22Rv1 (cell line): ENCODE measurements at regions not wholly inside any gene's neighbourhood (a gene's known extent, or its start where the extent isn't known, plus 50 kb on each side); places are given as distances from the start of the nearest gene placed in this dataset.

Experiments
- CTCF ChIP-seq: fragments of 450-650 bp; IDR thresholded peaks from 2 replicates; pipeline ENCODE4 v1.5.1; 2017; ENCODE audit warnings: mild to moderate bottlenecking
- ZFX ChIP-seq: fragments of 450-650 bp; IDR thresholded peaks from 2 replicates; pipeline ENCODE4 v1.6.1; 2017; ENCODE audit warnings: antibody characterized with exemption, borderline replicate concordance

- TF ChIP-seq CTCF = no peak
- TF ChIP-seq ZFX = no peak
These were observed 722.1 kb upstream of the DPPA4 start for GRCh38 chr3:110059431-110059830.
